ENCODE measurements at regions not wholly inside any gene's neighbourhood (a gene's known extent, or its start where the extent isn't known, plus 50 kb on each side); places are given as distances from the start of the nearest gene placed in this dataset.

GRCh38 chr6:85771925-85772430 is 129.3 kb upstream of the SYNCRIP start:
- TF ChIP-seq POLR2A (IDR thresholded peaks at IDR 0.05) (no peak), CTCF (IDR thresholded peaks at IDR 0.05) (no peak)
